IMR-90 (cell line): ENCODE measurements at regions not wholly inside any gene's neighbourhood (a gene's known extent, or its start where the extent isn't known, plus 50 kb on each side); places are given as distances from the start of the nearest gene placed in this dataset.

Experiments used
- ATAC-seq: fragments of 200-7000 bp; cut with Tn5 transposase; 2 replicates; pipeline ENCODE4 v1.9.1; 2020; ENCODE audit warnings: low read depth, mild to moderate bottlenecking, moderate library complexity
- BruUV-seq: library from RNA; stranded (reverse); fragments of 400-500 nt; replicated peaks from 2 replicates; lab custom pipeline; 2021; lab: Mats Ljungman, UMichigan
- CTCF ChIA-PET: fragments of 300-600 bp; formaldehyde crosslinking; extraction: SDS; loops from one replicate; lab custom pipeline; 2021; ENCODE audit warnings: antibody characterized with exemption; lab: Yijun Ruan, JAX
- POLR2A ChIA-PET: fragments of 300-600 bp; sonication (Branson Sonifier 250); formaldehyde crosslinking; loops from one replicate; lab custom pipeline; 2022; ENCODE audit warnings: antibody characterized with exemption; ENCODE audit not compliant: unreplicated experiment; lab: Charles Lee
- DNase-seq: peaks from one replicate; pipeline ENCODE4 v3.0.0; 2013
- H2AFZ ChIP-seq: replicated peaks from 2 replicates; pipeline ENCODE3; 2013; ENCODE audit warnings: low read length, mild to moderate bottlenecking; ENCODE audit not compliant: poor library complexity
- H2AK5ac ChIP-seq: 2 replicates; pipeline ENCODE4 v1.6.1; 2013; ENCODE audit warnings: low read depth, low read length, inconsistent platforms
- H2AK9ac ChIP-seq: replicated peaks from 2 replicates; pipeline ENCODE3; 2013; ENCODE audit warnings: mild to moderate bottlenecking, low read depth, low read length, moderate library complexity; ENCODE audit not compliant: poor library complexity
- H2BK120ac ChIP-seq: 2 replicates; pipeline ENCODE4 v1.6.1; 2013; ENCODE audit warnings: low read depth, low read length, inconsistent platforms
- H2BK15ac ChIP-seq: 3 replicates; pipeline ENCODE4 v1.6.1; 2013; ENCODE audit warnings: low read depth, low read length, inconsistent platforms
- H2BK20ac ChIP-seq: 2 replicates; pipeline ENCODE4 v1.6.1; 2013; ENCODE audit warnings: low read depth, mild to moderate bottlenecking, inconsistent platforms, low read length, moderate library complexity
- H2BK5ac ChIP-seq: 2 replicates; pipeline ENCODE4 v1.6.1; 2013; ENCODE audit warnings: mild to moderate bottlenecking, low read depth, low read length, inconsistent platforms; ENCODE audit not compliant: poor library complexity, severe bottlenecking
- H3K14ac ChIP-seq: replicated peaks from 2 replicates; pipeline ENCODE4 v1.6.1; 2013; ENCODE audit warnings: low read depth, low read length, inconsistent platforms
- H3K18ac ChIP-seq: 2 replicates; pipeline ENCODE4 v1.6.1; 2013; ENCODE audit warnings: low read depth, low read length, control low read depth
- H3K23ac ChIP-seq: 2 replicates; pipeline ENCODE4 v1.6.1; 2013; ENCODE audit warnings: low read depth, low read length, inconsistent platforms
- H3K27ac ChIP-seq: 2 replicates; pipeline ENCODE4 v1.5.1; 2013; ENCODE audit warnings: mild to moderate bottlenecking, control low read depth, low read length; ENCODE audit not compliant: insufficient read depth
- H3K27me3 ChIP-seq: 2 replicates; pipeline ENCODE4 v1.6.1; 2013; ENCODE audit warnings: low read length; ENCODE audit not compliant: control insufficient read depth, insufficient read depth
- H3K36me3 ChIP-seq: 2 replicates; pipeline ENCODE4 v1.6.1; 2013; ENCODE audit warnings: low read length, mixed read lengths; ENCODE audit not compliant: control insufficient read depth, insufficient read depth
- H3K4ac ChIP-seq: 2 replicates; pipeline ENCODE4 v1.6.1; 2013; ENCODE audit warnings: low read depth, low read length, inconsistent platforms
- H3K4me1 ChIP-seq: 2 replicates; pipeline ENCODE4 v1.6.1; 2013; ENCODE audit warnings: low read length, mixed read lengths; ENCODE audit not compliant: control insufficient read depth, insufficient read depth
- H3K4me2 ChIP-seq: 2 replicates; pipeline ENCODE4 v1.6.1; 2013; ENCODE audit warnings: low read depth, mild to moderate bottlenecking, control low read depth, low read length, moderate library complexity
- H3K4me3 ChIP-seq: 2 replicates; pipeline ENCODE4 v1.5.1; 2013; ENCODE audit warnings: low read depth, mild to moderate bottlenecking, control low read depth, low read length, moderate library complexity; ENCODE audit not compliant: insufficient read depth
- H3K56ac ChIP-seq: 2 replicates; pipeline ENCODE4 v1.6.1; 2013; ENCODE audit warnings: low read length, inconsistent platforms; ENCODE audit not compliant: insufficient read depth; ENCODE audit errors: extremely low read depth
- H3K79me1 ChIP-seq, 2 experiments: 2 replicates each; pipeline ENCODE4 v1.6.1; 2013; ENCODE audit warnings: low read length in 2 of 2, inconsistent platforms in 1 of 2, low read depth in 1 of 2
- H3K9ac ChIP-seq: 2 replicates; pipeline ENCODE4 v1.6.1; 2013; ENCODE audit warnings: low read depth, low read length, control low read depth
- H3K9me1 ChIP-seq: 2 replicates; pipeline ENCODE4 v1.6.1; 2013; ENCODE audit warnings: low read length, inconsistent platforms; ENCODE audit not compliant: insufficient read depth
- H3K9me3 ChIP-seq: 2 replicates; pipeline ENCODE4 v1.6.1; 2013; ENCODE audit warnings: low read length; ENCODE audit not compliant: control insufficient read depth, insufficient read depth
- H4K20me1 ChIP-seq: 2 replicates; pipeline ENCODE4 v1.6.1; 2013; ENCODE audit warnings: low read length, inconsistent platforms; ENCODE audit not compliant: insufficient read depth
- H4K5ac ChIP-seq: 2 replicates; pipeline ENCODE4 v1.6.1; 2013; ENCODE audit warnings: mild to moderate bottlenecking, low read depth, low read length, control low read depth
- H4K8ac ChIP-seq, 2 experiments: 2 replicates each; pipeline ENCODE4 v1.6.1; 2013; ENCODE audit warnings: low read depth in 2 of 2, low read length in 2 of 2, control low read depth in 1 of 2, inconsistent platforms in 1 of 2
- H4K91ac ChIP-seq: 2 replicates; pipeline ENCODE4 v1.6.1; 2013; ENCODE audit warnings: low read depth, low read length, inconsistent platforms; ENCODE audit not compliant: insufficient read depth
- BHLHE40 ChIP-seq: fragments of 150-350 bp; IDR thresholded peaks from 2 replicates; pipeline ENCODE4 v1.6.1; 2016; ENCODE audit warnings: mild to moderate bottlenecking, low read depth, low read length
- CEBPB ChIP-seq: IDR thresholded peaks from 2 replicates; pipeline ENCODE4 v1.6.1; 2012; ENCODE audit warnings: low read depth, low read length, improper control_type of control experiment
- CHD1 ChIP-seq: IDR thresholded peaks from 2 replicates; pipeline ENCODE4 v1.6.1; 2012; ENCODE audit warnings: low read depth, low read length, improper control_type of control experiment
- FOS ChIP-seq: fragments of 150-350 bp; IDR thresholded peaks from 2 replicates; pipeline ENCODE4 v1.6.1; 2016; ENCODE audit warnings: low read depth, low read length
- MAZ ChIP-seq: IDR thresholded peaks from 2 replicates; pipeline ENCODE4 v1.6.1; 2012; ENCODE audit warnings: low read depth, mild to moderate bottlenecking, low read length, improper control_type of control experiment, moderate library complexity, borderline replicate concordance
- NFE2L2 ChIP-seq: fragments of 150-350 bp; IDR thresholded peaks from 2 replicates; pipeline ENCODE4 v1.6.1; 2016; ENCODE audit warnings: low read depth, mild to moderate bottlenecking, low read length
- POLR2A ChIP-seq: IDR thresholded peaks from 2 replicates; pipeline ENCODE4 v1.6.1; 2012; ENCODE audit warnings: mild to moderate bottlenecking, low read depth, low read length
- RAD21 ChIP-seq: IDR thresholded peaks from 2 replicates; pipeline ENCODE4 v1.6.1; 2012; ENCODE audit warnings: low read length, improper control_type of control experiment
- RFX5 ChIP-seq: IDR thresholded peaks from 2 replicates; pipeline ENCODE4 v1.8.0; 2012; ENCODE audit warnings: low read depth, mild to moderate bottlenecking, low read length, moderate library complexity
- SMC3 ChIP-seq: fragments of 150-350 bp; IDR thresholded peaks from 2 replicates; pipeline ENCODE4 v1.6.1; 2016; ENCODE audit warnings: low read depth, mild to moderate bottlenecking, antibody characterized with exemption, low read length, moderate library complexity
- WGBS, 2 experiments: methylation state at CpG; one replicate each; pipeline versions ENCODE4 v1.1.5 to v1.1.7; 2013; ENCODE audit warnings: missing lambda C conversion rate in 2 of 2; ENCODE audit not compliant: insufficient read length in 1 of 2; ENCODE audit errors: extremely low coverage in 2 of 2; 5-methylcytosine and 5-hydroxymethylcytosine counted together
- dilution Hi-C: fragments of 300-500 bp; cut with HindIII; formaldehyde crosslinking; loops from one replicate; pipeline ENCODE4 v1.14.3; 2018; ENCODE audit warnings: low sequenced_read_pairs; ENCODE audit not compliant: unreplicated experiment
- in situ Hi-C: fragments of 300-500 bp; cut with MboI; formaldehyde crosslinking; loops from 3 replicates; pipeline ENCODE4 v1.14.3; 2019; ENCODE audit warnings: low sequenced_read_pairs, inconsistent platforms, mixed read lengths
- intact Hi-C: fragments of 100-400 bp; cut with micrococcal nuclease; formaldehyde crosslinking; loops from 2 replicates; pipeline ENCODE4 v1.10.0; 2022
- TF ChIP-seq, protein P1 (sequence below): fragments of 150-350 bp; IDR thresholded peaks from 2 replicates; pipeline ENCODE4 v1.6.1; 2016; ENCODE audit warnings: low read depth, mild to moderate bottlenecking, low read length, moderate library complexity, borderline replicate concordance
- TF ChIP-seq, protein P2 (sequence below): fragments of 150-350 bp; IDR thresholded peaks from 2 replicates; pipeline ENCODE4 v1.6.1; 2017; ENCODE audit warnings: mild to moderate bottlenecking, antibody characterized with exemption, low read length, low read depth

- CTCF ChIA-PET = no interaction called here
- dilution Hi-C loops = no loop called here
- no peak for DNase-seq
These were observed 156.5 kb downstream of the FOXL1 start for GRCh38 chr16:86734543-86735460.

More at GRCh38 chr16:86734543-86735460, 156.5 kb downstream of the FOXL1 start:
- peaks cover 17% of the 10 kb centered on the region for H3K27me3 ChIP-seq
- POLR2A ChIA-PET = no interaction called here
- H2BK5ac ChIP-seq = no peak overlapping the region
- no peak overlapping the region for H2BK20ac ChIP-seq
- H3K56ac ChIP-seq = no peak overlapping the region
- H4K91ac ChIP-seq = no peak overlapping the region
- H3K18ac ChIP-seq = no peak overlapping the region
- peak overlapping the region; percentile 27; the same call in 1 of the 2 replicates for H2AK5ac ChIP-seq
- H3K23ac ChIP-seq = no peak overlapping the region
- TF ChIP-seq BHLHE40 = no peak
- TF ChIP-seq, protein P1, sequence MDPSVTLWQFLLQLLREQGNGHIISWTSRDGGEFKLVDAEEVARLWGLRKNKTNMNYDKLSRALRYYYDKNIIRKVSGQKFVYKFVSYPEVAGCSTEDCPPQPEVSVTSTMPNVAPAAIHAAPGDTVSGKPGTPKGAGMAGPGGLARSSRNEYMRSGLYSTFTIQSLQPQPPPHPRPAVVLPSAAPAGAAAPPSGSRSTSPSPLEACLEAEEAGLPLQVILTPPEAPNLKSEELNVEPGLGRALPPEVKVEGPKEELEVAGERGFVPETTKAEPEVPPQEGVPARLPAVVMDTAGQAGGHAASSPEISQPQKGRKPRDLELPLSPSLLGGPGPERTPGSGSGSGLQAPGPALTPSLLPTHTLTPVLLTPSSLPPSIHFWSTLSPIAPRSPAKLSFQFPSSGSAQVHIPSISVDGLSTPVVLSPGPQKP = no peak
- TF ChIP-seq MAZ = no peak
- TF ChIP-seq, protein P2, sequence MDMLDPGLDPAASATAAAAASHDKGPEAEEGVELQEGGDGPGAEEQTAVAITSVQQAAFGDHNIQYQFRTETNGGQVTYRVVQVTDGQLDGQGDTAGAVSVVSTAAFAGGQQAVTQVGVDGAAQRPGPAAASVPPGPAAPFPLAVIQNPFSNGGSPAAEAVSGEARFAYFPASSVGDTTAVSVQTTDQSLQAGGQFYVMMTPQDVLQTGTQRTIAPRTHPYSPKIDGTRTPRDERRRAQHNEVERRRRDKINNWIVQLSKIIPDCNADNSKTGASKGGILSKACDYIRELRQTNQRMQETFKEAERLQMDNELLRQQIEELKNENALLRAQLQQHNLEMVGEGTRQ = no peak
- TF ChIP-seq FOS = no peak
- TF ChIP-seq CHD1 = no peak
- no peak for TF ChIP-seq RFX5
- TF ChIP-seq SMC3 = no peak
- no peak for TF ChIP-seq NFE2L2
- TF ChIP-seq POLR2A = no peak
- TF ChIP-seq CEBPB = no peak
- no peak for TF ChIP-seq RAD21
- H3K14ac ChIP-seq = no peak overlapping the region
- no peak for ATAC-seq
- H2AK9ac ChIP-seq = peak overlapping the region; percentile 74
- H4K8ac ChIP-seq = no peak overlapping the region
- H3K4me1 ChIP-seq = peaks cover 2% of the 10 kb centered on the region; the same call in 1 of the 2 replicates
- H4K5ac ChIP-seq = no peak overlapping the region
- no peaks in the 10 kb centered on the region for H3K9me3 ChIP-seq
- no peaks in the 10 kb centered on the region for H3K36me3 ChIP-seq
- intact Hi-C loops (no loop called here), in situ Hi-C loops (no loop called here)
- 89% methylated on average over 3 of the region's 24 CpGs; no CpG with 5 or more reads in 1 of the 2 experiments for WGBS, 2 experiments
- H3K9ac ChIP-seq = no peak overlapping the region
- no peaks in the 10 kb centered on the region for H3K79me1 ChIP-seq
- H4K20me1 ChIP-seq = no peaks in the 10 kb centered on the region
- H2BK120ac ChIP-seq = no peak overlapping the region
- no peak overlapping the region for H3K4me3 ChIP-seq
- no peak overlapping the region for H3K27ac ChIP-seq
- H2AFZ ChIP-seq = no peak overlapping the region
- H2BK15ac ChIP-seq = no peak overlapping the region; the same call in 2 of the 3 replicates
- no peak overlapping the region for H3K4me2 ChIP-seq
- no peak overlapping the region for H3K4ac ChIP-seq
- BruUV-seq = no TSS peak
- H3K9me1 ChIP-seq = peaks cover under 1% of the 10 kb centered on the region; the same call in 1 of the 2 replicates
